HG03135 (cell line): ENCODE measurements at regions not wholly inside any gene's neighbourhood (a gene's known extent, or its start where the extent isn't known, plus 50 kb on each side); places are given as distances from the start of the nearest gene placed in this dataset.
A peak's percentile ranks its signal among the peaks of the same experiment; 100 is the strongest.
"Not testable (repeated sequence)": the region's sequence is repeated elsewhere in the genome, so short reads cannot be mapped to it uniquely, and the experiment has no call there.

Experiments
- ATAC-seq: cut with Tn5 transposase; IDR thresholded peaks from one replicate; pipeline ENCODE4 v1.9.1; 2021; ENCODE audit warnings: mild to moderate bottlenecking, moderate library complexity; ENCODE audit not compliant: unreplicated experiment

- peak; percentile 88 for ATAC-seq
These were observed 131.1 kb upstream of the ALDH3B2 start for GRCh38 chr11:67805253-67806126.

- peak; percentile 18 for ATAC-seq
These were observed 130.2 kb upstream of the ALDH3B2 start for GRCh38 chr11:67804435-67805252.

GRCh38 chr11:67803519-67803918 lies 129.1 kb upstream of the ALDH3B2 start:
- not testable (repeated sequence) for ATAC-seq

- not testable (repeated sequence) for ATAC-seq
These were observed 128.6 kb upstream of the ALDH3B2 start for GRCh38 chr11:67803055-67803454.

GRCh38 chr11:67802623-67803022 lies 128.2 kb upstream of the ALDH3B2 start:
- not testable (repeated sequence) for ATAC-seq

- not testable (repeated sequence) for ATAC-seq
These were observed 127.0 kb upstream of the ALDH3B2 start for GRCh38 chr11:67801397-67801796.

- not testable (repeated sequence) for ATAC-seq
These were observed 126.2 kb upstream of the ALDH3B2 start for GRCh38 chr11:67800591-67800990.

GRCh38 chr11:67799808-67800207 lies 125.4 kb upstream of the ALDH3B2 start:
- not testable (repeated sequence) for ATAC-seq

- not testable (repeated sequence) for ATAC-seq
These were observed 123.5 kb upstream of the ALDH3B2 start for GRCh38 chr11:67797726-67798521.

- no peak for ATAC-seq
These were observed 121.3 kb upstream of the ALDH3B2 start for GRCh38 chr11:67795746-67796145.

GRCh38 chr11:67793750-67794149 lies 119.3 kb upstream of the ALDH3B2 start:
- ATAC-seq, result not testable (repeated sequence)

GRCh38 chr11:67792273-67792990 lies 118.0 kb upstream of the ALDH3B2 start:
- not testable (repeated sequence) for ATAC-seq

- ATAC-seq, result not testable (repeated sequence)
These were observed 117.3 kb upstream of the ALDH3B2 start for GRCh38 chr11:67791598-67792170.

GRCh38 chr11:67788341-67788695 lies 113.9 kb upstream of the ALDH3B2 start:
- not testable (repeated sequence) for ATAC-seq

- ATAC-seq, result not testable (repeated sequence)
These were observed 113.4 kb upstream of the ALDH3B2 start for GRCh38 chr11:67787681-67788340.

- not testable (repeated sequence) for ATAC-seq
These were observed 107.5 kb upstream of the ALDH3B2 start for GRCh38 chr11:67781967-67782366.

- not testable (repeated sequence) for ATAC-seq
These were observed 107.1 kb upstream of the ALDH3B2 start for GRCh38 chr11:67781506-67781905.

- no peak for ATAC-seq
These were observed 105.6 kb upstream of the ALDH3B2 start for GRCh38 chr11:67780056-67780455.

GRCh38 chr11:67779189-67779875 lies 104.9 kb upstream of the ALDH3B2 start:
- ATAC-seq, result not testable (repeated sequence)
